GM12874 (cell line): ENCODE measurements at regions not wholly inside any gene's neighbourhood (a gene's known extent, or its start where the extent isn't known, plus 50 kb on each side); places are given as distances from the start of the nearest gene placed in this dataset.

ENCODE experiments used
- CTCF ChIP-seq: IDR thresholded peaks from 2 replicates; pipeline ENCODE4 v1.5.1; 2011; ENCODE audit warnings: low read depth, mild to moderate bottlenecking, control low read depth, low read length, moderate library complexity; ENCODE audit not compliant: insufficient read depth

GRCh38 chr2:18957909-18958308 is 368.5 kb upstream of the NT5C1B start:
- TF ChIP-seq CTCF, result no peak

- TF ChIP-seq CTCF, result no peak
Observed at GRCh38 chr2:18950361-18950851, 361.0 kb upstream of the NT5C1B start.

- no peak for TF ChIP-seq CTCF
Observed at GRCh38 chr2:18949871-18950270, 360.5 kb upstream of the NT5C1B start.

- no peak for TF ChIP-seq CTCF
Observed at GRCh38 chr2:18940184-18940583, 350.8 kb upstream of the NT5C1B start.

- no peak for TF ChIP-seq CTCF
Observed at GRCh38 chr2:18934886-18935285, 345.5 kb upstream of the NT5C1B start.

GRCh38 chr2:18932853-18933252 is 343.5 kb upstream of the NT5C1B start:
- TF ChIP-seq CTCF, result no peak

GRCh38 chr2:18930971-18931370 is 341.6 kb upstream of the NT5C1B start:
- TF ChIP-seq CTCF, result no peak

GRCh38 chr2:18927525-18928232 is 338.3 kb upstream of the NT5C1B start:
- no peak for TF ChIP-seq CTCF
